Esophagus squamous epithelium (tissue), 5 donors: ENCODE measurements at regions not wholly inside any gene's neighbourhood (a gene's known extent, or its start where the extent isn't known, plus 50 kb on each side); places are given as distances from the start of the nearest gene placed in this dataset.
A peak's percentile ranks its signal among the peaks of the same experiment; 100 is the strongest.
"Not testable (repeated sequence)": the region's sequence is repeated elsewhere in the genome, so short reads cannot be mapped to it uniquely, and the experiment has no call there.

ENCODE experiments used
- DNase-seq: peaks from one replicate; lab custom pipeline; 2025; lab: John Stamatoyannopoulos, UW
- H3K27ac ChIP-seq, 4 donors: fragments of 200-600 bp; sonication (generic); one replicate each; pipeline ENCODE4 v1.5.1; 2016 to 2019; ENCODE audit warnings: mild to moderate bottlenecking in 1 of 4
- H3K27me3 ChIP-seq, 4 donors: fragments of 200-600 bp; sonication (generic); 1 replicate in 3 of 4; 2 replicates in 1 of 4; pipeline versions ENCODE4 v1.5.1 to v1.6.0; 2017 to 2021; ENCODE audit warnings: antibody characterized with exemption in 1 of 4
- H3K36me3 ChIP-seq, 3 donors: fragments of 200-600 bp; sonication (generic); one replicate each; pipeline ENCODE4 v1.5.1; 2016 to 2019
- H3K4me1 ChIP-seq, 3 donors: fragments of 200-600 bp; sonication (generic); one replicate each; pipeline ENCODE4 v1.5.1; 2017 to 2019
- H3K4me3 ChIP-seq, 4 donors: fragments of 200-600 bp; sonication (generic); 1 replicate in 3 of 4; 2 replicates in 1 of 4; pipeline ENCODE4 v1.5.1; 2016 to 2019; ENCODE audit warnings: mild to moderate bottlenecking in 2 of 4, moderate library complexity in 1 of 4
- H3K9me3 ChIP-seq, 3 donors: fragments of 200-600 bp; sonication (generic); one replicate each; pipeline ENCODE4 v1.5.1; 2016 to 2019
- POLR2A ChIP-seq, 4 donors: fragments of 450-650 bp; IDR thresholded peaks; one replicate each; pipeline ENCODE4 v1.6.1; 2017; ENCODE audit warnings: antibody characterized with exemption in 4 of 4, mild to moderate bottlenecking in 4 of 4, moderate library complexity in 3 of 4
- WGBS, 2 donors: methylation state at CpG; one replicate each; pipeline ENCODE4 v1.1.5; 2018; 5-methylcytosine and 5-hydroxymethylcytosine counted together
- intact Hi-C: fragments of 100-400 bp; cut with DNase I; formaldehyde crosslinking; loops from one replicate; pipeline ENCODE4 v1.15.0; 2022
- TF ChIP-seq, protein P1 (sequence below), 6 experiments: fragments of 450-650 bp in 4 of 6; fragments of 200-600 bp in 2 of 6; sonication (generic) in 2 of 6; IDR thresholded peaks; one replicate each; pipeline ENCODE4 v1.5.1; 2016 to 2019; ENCODE audit warnings: antibody characterized with exemption in 6 of 6, mild to moderate bottlenecking in 4 of 6, moderate library complexity in 4 of 6
- donor health status: DM: yes; HTN: yes; CAD: no.

DNA sequence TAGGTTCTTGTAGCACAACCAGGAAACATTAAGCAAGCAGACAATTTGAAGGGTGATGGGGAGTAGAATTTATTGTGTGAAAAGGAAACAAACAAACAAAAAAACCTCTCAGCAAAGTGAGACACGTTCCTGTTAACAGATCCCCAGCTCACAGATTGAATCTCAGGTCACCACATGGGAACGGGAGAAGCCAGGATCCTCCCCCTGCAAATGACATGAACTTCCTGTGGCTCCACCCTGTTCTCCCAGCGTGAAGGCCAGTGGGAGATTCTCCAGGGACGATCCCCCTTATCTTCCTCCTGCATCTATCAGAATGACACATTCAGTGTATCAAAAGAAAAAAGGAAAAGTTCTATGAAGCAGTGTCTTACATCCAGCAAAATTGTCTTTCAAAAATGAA lies 1488.1 kb downstream of the OTOL1 start:
- Histone ChIP-seq H3K4me3 (no peak overlapping the region), H3K4me1 (no peaks in the 10 kb centered on the region), H3K36me3 (no peaks in the 10 kb centered on the region), H3K9me3 (no peaks in the 10 kb centered on the region), H3K27ac (no peak overlapping the region), H3K27me3 (no peaks in the 10 kb centered on the region)
- 13 to 22% methylated on average over 4 of the region's 4 CpGs for WGBS, 2 donors
- intact Hi-C loops = no loop called here
- TF ChIP-seq POLR2A (IDR thresholded peaks at IDR 0.05) = no peak
- TF ChIP-seq, protein P1, sequence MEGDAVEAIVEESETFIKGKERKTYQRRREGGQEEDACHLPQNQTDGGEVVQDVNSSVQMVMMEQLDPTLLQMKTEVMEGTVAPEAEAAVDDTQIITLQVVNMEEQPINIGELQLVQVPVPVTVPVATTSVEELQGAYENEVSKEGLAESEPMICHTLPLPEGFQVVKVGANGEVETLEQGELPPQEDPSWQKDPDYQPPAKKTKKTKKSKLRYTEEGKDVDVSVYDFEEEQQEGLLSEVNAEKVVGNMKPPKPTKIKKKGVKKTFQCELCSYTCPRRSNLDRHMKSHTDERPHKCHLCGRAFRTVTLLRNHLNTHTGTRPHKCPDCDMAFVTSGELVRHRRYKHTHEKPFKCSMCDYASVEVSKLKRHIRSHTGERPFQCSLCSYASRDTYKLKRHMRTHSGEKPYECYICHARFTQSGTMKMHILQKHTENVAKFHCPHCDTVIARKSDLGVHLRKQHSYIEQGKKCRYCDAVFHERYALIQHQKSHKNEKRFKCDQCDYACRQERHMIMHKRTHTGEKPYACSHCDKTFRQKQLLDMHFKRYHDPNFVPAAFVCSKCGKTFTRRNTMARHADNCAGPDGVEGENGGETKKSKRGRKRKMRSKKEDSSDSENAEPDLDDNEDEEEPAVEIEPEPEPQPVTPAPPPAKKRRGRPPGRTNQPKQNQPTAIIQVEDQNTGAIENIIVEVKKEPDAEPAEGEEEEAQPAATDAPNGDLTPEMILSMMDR (IDR thresholded peaks at IDR 0.05) = no peak
- no peak for DNase-seq

DNA sequence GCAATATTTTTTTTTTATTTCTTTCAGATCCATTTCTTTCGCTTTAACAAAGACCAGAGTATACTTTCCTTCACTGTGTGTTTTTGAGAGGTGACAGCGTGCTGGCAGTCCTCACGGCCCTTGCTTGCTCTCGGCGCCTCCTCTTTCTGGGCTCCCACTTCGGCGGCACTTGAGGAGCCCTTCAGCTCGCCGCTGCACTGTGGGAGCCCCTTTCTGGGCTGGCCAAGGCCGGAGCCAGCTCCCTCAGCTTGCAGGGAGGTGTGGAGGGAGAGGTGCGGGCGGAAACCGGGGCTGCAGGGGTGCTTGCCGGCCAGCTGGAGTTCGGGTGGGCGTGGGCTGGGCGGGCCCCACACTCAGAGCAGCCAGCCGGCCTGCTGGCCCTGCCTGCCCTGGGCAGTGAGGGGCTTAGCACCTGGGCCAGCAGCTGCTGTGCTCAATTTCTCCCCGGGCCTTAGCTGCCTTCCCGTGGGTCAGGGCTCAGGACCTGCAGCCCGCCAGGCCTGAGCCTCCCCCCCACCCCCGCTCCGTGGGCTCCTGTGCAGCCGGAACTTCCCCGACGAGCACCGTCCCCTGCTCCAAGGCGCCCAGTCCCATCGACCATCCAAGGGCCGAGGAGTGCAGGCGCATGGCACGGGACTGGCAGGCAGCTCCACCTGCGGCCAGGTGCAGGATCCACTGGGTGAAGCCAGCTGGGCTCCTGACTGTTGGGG lies 1490.6 kb downstream of the OTOL1 start:
- H3K27ac ChIP-seq, H3K4me1 ChIP-seq, H3K27me3 ChIP-seq, H3K4me3 ChIP-seq, DNase-seq, H3K36me3 ChIP-seq, H3K9me3 ChIP-seq, intact Hi-C loops: not testable (repeated sequence)
- WGBS, 2 donors = 84 to 86% methylated on average over 8 to 10 of the region's 33 CpGs

DNA sequence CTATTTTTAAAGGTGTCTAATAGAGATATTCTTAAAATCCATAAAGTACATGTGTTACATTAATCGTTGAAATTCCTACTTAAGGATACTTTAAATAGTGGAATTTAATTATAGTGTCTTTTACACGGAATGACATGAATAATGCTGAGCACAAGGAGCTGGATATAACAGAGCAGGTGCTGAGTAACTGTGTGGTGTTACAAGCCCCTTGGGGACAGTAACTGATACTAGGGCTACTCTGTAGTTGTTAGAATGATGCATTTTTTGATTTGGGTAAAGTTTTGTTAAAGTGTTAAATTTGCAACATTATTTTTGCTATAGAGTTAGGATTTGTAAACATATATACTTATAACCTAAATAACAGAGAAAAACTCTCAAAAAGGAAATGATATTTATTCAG lies 1496.1 kb downstream of the OTOL1 start:
- peaks cover 0 to 3% (median 0%) of the 10 kb centered on the region in 3 donors for H3K9me3 ChIP-seq
- H3K4me3 ChIP-seq = no peak overlapping the region
- no peaks in the 10 kb centered on the region for H3K4me1 ChIP-seq
- TF ChIP-seq, protein P1 (IDR thresholded peaks at IDR 0.05) = no peak
- no peak for TF ChIP-seq POLR2A (IDR thresholded peaks at IDR 0.05)
- no peaks in the 10 kb centered on the region for H3K27me3 ChIP-seq
- no peak for DNase-seq
- no peak overlapping the region for H3K27ac ChIP-seq
- WGBS, 2 donors = 77 to 79% methylated on average over 2 of the region's 2 CpGs
- no peaks in the 10 kb centered on the region for H3K36me3 ChIP-seq
- intact Hi-C loops = no loop called here

DNA sequence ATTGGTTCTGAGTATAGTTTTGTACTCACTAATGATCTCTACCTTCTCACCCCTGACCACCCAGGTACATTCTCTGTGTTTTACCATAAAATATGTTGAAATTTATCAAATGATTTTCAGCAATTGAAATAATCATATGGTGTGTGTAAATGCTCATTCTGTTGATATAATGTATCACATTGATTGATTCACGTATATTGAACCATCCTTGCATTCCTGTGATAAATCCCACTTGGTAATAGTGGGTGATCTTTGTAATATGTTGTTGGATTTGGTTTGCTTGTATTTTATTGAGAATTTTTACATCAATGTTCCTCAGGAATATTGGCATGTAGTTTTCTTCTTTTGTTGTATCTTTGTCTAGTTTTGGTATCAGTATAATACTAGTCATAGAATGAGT lies 1497.6 kb downstream of the OTOL1 start:
- intact Hi-C loops = no loop called here
- TF ChIP-seq, protein P1 (IDR thresholded peaks at IDR 0.05) = no peak
- TF ChIP-seq POLR2A (IDR thresholded peaks at IDR 0.05) = no peak
- WGBS, 2 donors = 0% methylated on average over 1 of the region's 1 CpG
- Histone ChIP-seq H3K36me3 (no peaks in the 10 kb centered on the region), H3K9me3 (peaks cover 0 to 3% (median 0%) of the 10 kb centered on the region in 3 donors), H3K4me1 (no peaks in the 10 kb centered on the region), H3K27ac (no peak overlapping the region), H3K27me3 (no peaks in the 10 kb centered on the region), H3K4me3 (no peak overlapping the region)
- no peak for DNase-seq

DNA sequence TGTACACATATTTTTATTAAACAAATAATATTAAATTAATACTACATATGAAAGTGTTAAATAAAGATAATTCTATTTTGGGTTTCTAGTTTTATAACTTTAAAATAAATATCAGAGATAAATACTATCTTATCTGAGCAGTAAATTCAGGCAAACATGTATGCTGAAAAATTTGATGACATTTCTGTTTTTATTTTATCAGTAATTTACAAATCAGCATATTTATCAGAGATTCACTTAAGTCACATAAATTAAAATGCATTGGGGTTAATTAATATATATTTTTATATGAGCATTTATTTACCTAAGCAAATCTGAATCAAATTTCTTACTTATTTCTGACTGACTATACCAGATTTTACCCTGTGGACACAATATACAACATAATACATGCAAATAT lies 1499.8 kb downstream of the OTOL1 start:
- TF ChIP-seq, protein P1 (IDR thresholded peaks at IDR 0.05) = no peak
- TF ChIP-seq POLR2A (IDR thresholded peaks at IDR 0.05) = no peak
- no peak for DNase-seq
- H3K36me3 ChIP-seq = no peaks in the 10 kb centered on the region
- no peaks in the 10 kb centered on the region for H3K4me1 ChIP-seq
- no peak overlapping the region for H3K27ac ChIP-seq
- H3K4me3 ChIP-seq = no peak overlapping the region
- peaks cover 0 to 3% (median 0%) of the 10 kb centered on the region in 3 donors for H3K9me3 ChIP-seq
- intact Hi-C loops = no loop called here
- H3K27me3 ChIP-seq = no peaks in the 10 kb centered on the region

DNA sequence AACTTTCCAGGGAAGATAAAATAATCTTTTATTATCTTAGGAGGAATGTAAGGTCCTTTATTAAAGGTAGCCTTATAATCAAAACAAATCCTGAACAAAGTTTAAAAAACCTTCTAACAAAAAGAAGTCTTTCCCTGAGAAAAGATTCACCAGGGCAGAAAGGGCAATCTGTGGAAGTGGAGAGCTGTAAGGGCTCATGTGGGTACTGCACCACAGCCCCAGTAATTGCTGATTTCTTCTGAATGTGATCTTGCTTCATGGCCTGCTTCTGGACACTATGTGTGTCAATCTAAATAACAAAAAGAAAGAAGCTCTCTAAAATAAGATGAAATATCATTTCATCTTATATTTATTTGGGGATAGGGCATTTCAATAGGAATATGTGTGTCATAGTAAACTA lies 1501.6 kb downstream of the OTOL1 start:
- no peak for TF ChIP-seq POLR2A (IDR thresholded peaks at IDR 0.05)
- TF ChIP-seq, protein P1 (IDR thresholded peaks at IDR 0.05) = no peak
- H3K4me1 ChIP-seq = no peaks in the 10 kb centered on the region
- H3K27ac ChIP-seq = no peak overlapping the region
- H3K9me3 ChIP-seq = peaks cover 0 to 3% (median 0%) of the 10 kb centered on the region in 3 donors
- H3K27me3 ChIP-seq = no peaks in the 10 kb centered on the region
- peak overlapping the region in 1 of 4 donors; percentile 3 for H3K4me3 ChIP-seq
- intact Hi-C loops = no loop called here
- no peak for DNase-seq
- H3K36me3 ChIP-seq = no peaks in the 10 kb centered on the region
